ENCODE measurements at regions not wholly inside any gene's neighbourhood (a gene's known extent, or its start where the extent isn't known, plus 50 kb on each side); places are given as distances from the start of the nearest gene placed in this dataset.

DNA sequence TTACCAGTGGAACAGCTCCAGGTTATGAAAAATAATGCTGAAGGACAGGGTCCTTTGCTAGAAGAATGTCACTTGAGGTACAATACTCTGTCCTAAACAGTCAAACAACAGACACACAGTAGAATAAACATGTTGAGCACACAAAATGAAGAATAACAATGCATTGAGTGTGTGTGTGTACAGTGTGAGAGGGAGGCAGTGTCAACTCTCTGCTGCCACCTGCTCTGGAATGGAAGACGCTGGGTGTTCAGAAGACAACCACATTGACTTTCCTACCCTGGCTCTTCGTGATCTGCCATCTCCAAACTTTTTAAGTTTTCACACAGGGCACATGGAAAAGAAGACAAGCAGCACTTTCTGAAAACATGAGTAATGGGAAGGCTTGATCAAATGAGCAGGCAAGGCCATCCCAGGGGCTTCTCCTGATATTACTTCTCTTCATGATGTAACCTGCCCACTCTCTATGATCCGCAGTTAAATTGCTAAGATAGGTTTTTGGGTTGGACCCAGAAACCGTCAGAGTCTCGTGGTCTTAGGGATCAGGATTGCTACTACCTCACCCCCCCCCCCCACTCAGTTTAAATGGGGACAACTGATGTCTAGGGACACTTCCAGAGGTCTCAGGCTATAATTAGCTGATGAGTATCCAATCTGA, 533.2 kb upstream of the TNP1 start:
- TF ChIP-seq SPI1 (IDR thresholded peaks at IDR 0.05; ENCODE audit: low read depth, low read length), result no peak
- no peak for TF ChIP-seq PAX5 (IDR thresholded peaks at IDR 0.05; ENCODE audit: insufficient read depth, low read length, severe bottlenecking)
- no peak for TF ChIP-seq TAF1 (IDR thresholded peaks at IDR 0.05; ENCODE audit: low read depth, low read length)
- TF ChIP-seq POU2F2 (IDR thresholded peaks at IDR 0.05; ENCODE audit: low read depth, low read length), result no peak
- TF ChIP-seq POLR2A (IDR thresholded peaks at IDR 0.05; ENCODE audit: low read depth, low read length), result no peak
- no peak for TF ChIP-seq POLR2AphosphoS5 (IDR thresholded peaks at IDR 0.05; ENCODE audit: low read depth, low read length)
- FAIRE-seq, result no peak
- no peak for DNase-seq (ENCODE audit: insufficient read length, low spot score)

DNA sequence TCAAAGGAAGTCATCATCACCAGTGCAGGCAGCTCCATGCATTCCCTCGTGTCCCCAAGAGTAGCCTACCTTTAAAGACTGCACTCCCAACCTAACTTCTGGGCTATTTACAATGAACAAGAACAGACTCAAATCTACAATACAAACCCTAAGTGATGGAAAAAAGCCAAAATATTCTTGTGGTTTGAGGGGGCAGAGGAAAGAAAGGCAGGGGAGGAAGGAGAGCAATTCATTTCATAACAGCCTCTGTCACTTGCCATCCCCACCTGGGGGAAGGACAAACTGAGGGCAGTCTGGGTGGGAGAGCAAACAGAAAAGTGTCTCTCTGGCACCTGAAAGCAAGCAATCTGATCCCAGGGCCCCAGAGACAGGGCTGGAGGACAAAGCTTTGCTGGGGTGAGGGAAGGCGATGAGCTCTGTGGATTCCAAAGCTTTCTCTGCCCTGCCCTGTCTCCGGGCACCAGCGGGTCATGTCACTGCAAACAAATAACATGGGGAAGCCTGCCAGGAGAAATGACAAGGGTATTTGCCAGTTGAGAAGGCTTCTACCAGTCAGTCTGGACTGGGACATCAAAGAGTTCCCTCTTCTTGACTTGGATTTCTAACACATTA, 528.0 kb upstream of the TNP1 start:
- TF ChIP-seq PAX5 (IDR thresholded peaks at IDR 0.05; ENCODE audit: insufficient read depth, low read length, severe bottlenecking), result no peak
- no peak for TF ChIP-seq SPI1 (IDR thresholded peaks at IDR 0.05; ENCODE audit: low read depth, low read length)
- TF ChIP-seq POLR2A (IDR thresholded peaks at IDR 0.05; ENCODE audit: low read depth, low read length), result no peak
- TF ChIP-seq TAF1 (IDR thresholded peaks at IDR 0.05; ENCODE audit: low read depth, low read length), result no peak
- TF ChIP-seq POLR2AphosphoS5 (IDR thresholded peaks at IDR 0.05; ENCODE audit: low read depth, low read length), result no peak
- TF ChIP-seq POU2F2 (IDR thresholded peaks at IDR 0.05; ENCODE audit: low read depth, low read length), result no peak
- no peak for FAIRE-seq
- no peak for DNase-seq (ENCODE audit: insufficient read length, low spot score)

- no peak for TF ChIP-seq PAX5 (IDR thresholded peaks at IDR 0.05; ENCODE audit: insufficient read depth, low read length, severe bottlenecking)
- TF ChIP-seq POU2F2 (IDR thresholded peaks at IDR 0.05; ENCODE audit: low read depth, low read length), result no peak
- TF ChIP-seq POLR2AphosphoS5 (IDR thresholded peaks at IDR 0.05; ENCODE audit: low read depth, low read length), result no peak
- TF ChIP-seq TAF1 (IDR thresholded peaks at IDR 0.05; ENCODE audit: low read depth, low read length), result no peak
- TF ChIP-seq SPI1 (IDR thresholded peaks at IDR 0.05; ENCODE audit: low read depth, low read length), result no peak
- no peak for TF ChIP-seq POLR2A (IDR thresholded peaks at IDR 0.05; ENCODE audit: low read depth, low read length)
- DNase-seq (ENCODE audit: insufficient read length, low spot score) (no peak), FAIRE-seq (no peak)
Measured at GRCh38 chr2:217386041-217386440, 526.2 kb upstream of the TNP1 start.

DNA sequence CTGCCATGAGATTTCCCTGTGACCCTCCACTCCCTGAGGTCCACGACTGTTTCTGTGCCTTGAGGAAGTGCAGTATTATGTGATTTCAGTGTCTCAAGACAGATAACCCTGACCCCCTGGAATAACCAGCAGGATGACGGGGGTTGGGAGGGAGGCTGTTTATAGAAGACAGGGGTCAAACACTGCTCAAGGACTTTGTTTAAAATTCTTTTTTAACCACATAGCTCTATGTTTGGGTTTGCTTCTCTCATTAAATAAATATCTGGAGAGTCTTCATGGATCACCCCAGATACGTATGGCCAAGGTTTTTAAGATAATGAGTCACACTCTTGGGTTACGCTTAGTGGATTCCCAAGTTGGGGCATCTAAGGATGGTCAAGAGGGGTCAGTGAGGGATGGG, 523.8 kb upstream of the TNP1 start:
- TF ChIP-seq POLR2A (IDR thresholded peaks at IDR 0.05; ENCODE audit: low read depth, low read length) (no peak), PAX5 (IDR thresholded peaks at IDR 0.05; ENCODE audit: insufficient read depth, low read length, severe bottlenecking) (no peak), SPI1 (IDR thresholded peaks at IDR 0.05; ENCODE audit: low read depth, low read length) (no peak), TAF1 (IDR thresholded peaks at IDR 0.05; ENCODE audit: low read depth, low read length) (no peak), POLR2AphosphoS5 (IDR thresholded peaks at IDR 0.05; ENCODE audit: low read depth, low read length) (no peak), POU2F2 (IDR thresholded peaks at IDR 0.05; ENCODE audit: low read depth, low read length) (no peak)
- DNase-seq (ENCODE audit: insufficient read length, low spot score) (no peak), FAIRE-seq (no peak)

GRCh38 chr2:217382794-217383193, 522.9 kb upstream of the TNP1 start:
- no peak for TF ChIP-seq POLR2A (IDR thresholded peaks at IDR 0.05; ENCODE audit: low read depth, low read length)
- no peak for TF ChIP-seq SPI1 (IDR thresholded peaks at IDR 0.05; ENCODE audit: low read depth, low read length)
- no peak for FAIRE-seq
- DNase-seq (ENCODE audit: insufficient read length, low spot score), result no peak

DNA sequence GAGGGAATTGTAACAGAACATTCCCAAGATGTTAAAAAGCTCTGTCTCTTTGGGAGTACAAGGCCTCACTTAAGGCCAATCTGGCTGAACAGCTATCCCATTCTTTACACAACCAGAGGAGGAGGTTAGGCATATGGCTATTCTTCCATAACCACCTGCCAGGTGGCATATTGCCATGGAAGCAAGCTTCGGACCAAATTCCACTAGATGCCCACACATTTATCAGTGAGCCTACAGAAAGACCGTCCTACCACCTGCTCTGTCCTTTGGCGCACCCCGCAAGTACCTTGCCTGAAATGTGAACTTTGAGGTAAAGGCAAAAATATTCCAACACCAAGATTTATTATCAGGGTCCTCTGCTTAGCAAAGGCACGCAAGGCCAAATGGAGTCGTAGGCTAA, 519.9 kb upstream of the TNP1 start:
- FAIRE-seq, result no peak
- TF ChIP-seq POLR2A (IDR thresholded peaks at IDR 0.05; ENCODE audit: low read depth, low read length) (no peak), TAF1 (IDR thresholded peaks at IDR 0.05; ENCODE audit: low read depth, low read length) (no peak), SPI1 (IDR thresholded peaks at IDR 0.05; ENCODE audit: low read depth, low read length) (no peak), POLR2AphosphoS5 (IDR thresholded peaks at IDR 0.05; ENCODE audit: low read depth, low read length) (no peak), PAX5 (IDR thresholded peaks at IDR 0.05; ENCODE audit: insufficient read depth, low read length, severe bottlenecking) (no peak)
- DNase-seq (ENCODE audit: insufficient read length, low spot score), result no peak

- TF ChIP-seq POLR2AphosphoS5 (IDR thresholded peaks at IDR 0.05; ENCODE audit: low read depth, low read length), result no peak
- no peak for TF ChIP-seq SPI1 (IDR thresholded peaks at IDR 0.05; ENCODE audit: low read depth, low read length)
- DNase-seq (ENCODE audit: insufficient read length, low spot score), result no peak
Measured at GRCh38 chr2:217372794-217373193, 512.9 kb upstream of the TNP1 start.

GRCh38 chr2:217371781-217372213, 511.9 kb upstream of the TNP1 start:
- no peak for DNase-seq (ENCODE audit: insufficient read length, low spot score)
- no peak for FAIRE-seq
- TF ChIP-seq PAX5 (IDR thresholded peaks at IDR 0.05; ENCODE audit: insufficient read depth, low read length, severe bottlenecking), result no peak
- TF ChIP-seq TAF1 (IDR thresholded peaks at IDR 0.05; ENCODE audit: low read depth, low read length), result no peak
- TF ChIP-seq POLR2A (IDR thresholded peaks at IDR 0.05; ENCODE audit: low read depth, low read length), result no peak
- no peak for TF ChIP-seq POLR2AphosphoS5 (IDR thresholded peaks at IDR 0.05; ENCODE audit: low read depth, low read length)
- TF ChIP-seq POU2F2 (IDR thresholded peaks at IDR 0.05; ENCODE audit: low read depth, low read length), result no peak
- TF ChIP-seq SPI1 (IDR thresholded peaks at IDR 0.05; ENCODE audit: low read depth, low read length), result no peak

More at GRCh38 chr2:217372794-217373193, 512.9 kb upstream of the TNP1 start:
- no peak for FAIRE-seq

DNA sequence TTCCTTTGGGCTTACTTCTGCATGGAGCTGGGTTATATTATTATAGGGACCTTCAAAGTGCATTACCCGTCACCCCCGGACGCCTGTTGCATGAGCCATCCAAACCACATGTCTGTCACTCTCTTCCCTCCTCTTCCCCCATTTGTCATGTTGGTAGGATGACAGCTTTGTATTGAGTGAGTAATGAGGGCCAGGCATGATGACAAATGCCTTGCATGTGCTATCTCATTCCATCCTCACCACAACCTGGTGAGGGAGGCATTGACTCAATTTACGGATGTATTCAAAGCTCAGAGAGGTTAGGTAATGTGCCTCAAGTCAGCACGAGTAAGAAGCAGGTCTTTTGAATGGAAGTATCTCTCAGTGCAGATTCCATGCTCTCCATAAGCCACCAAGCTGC, 510.5 kb upstream of the TNP1 start:
- TF ChIP-seq TAF1 (IDR thresholded peaks at IDR 0.05; ENCODE audit: low read depth, low read length) (no peak), PAX5 (IDR thresholded peaks at IDR 0.05; ENCODE audit: insufficient read depth, low read length, severe bottlenecking) (no peak), POU2F2 (IDR thresholded peaks at IDR 0.05; ENCODE audit: low read depth, low read length) (no peak), POLR2A (IDR thresholded peaks at IDR 0.05; ENCODE audit: low read depth, low read length) (no peak), SPI1 (IDR thresholded peaks at IDR 0.05; ENCODE audit: low read depth, low read length) (no peak), POLR2AphosphoS5 (IDR thresholded peaks at IDR 0.05; ENCODE audit: low read depth, low read length) (no peak)
- FAIRE-seq (no peak), DNase-seq (ENCODE audit: insufficient read length, low spot score) (no peak)

GRCh38 chr2:217367464-217367863, 507.6 kb upstream of the TNP1 start:
- TF ChIP-seq SPI1 (IDR thresholded peaks at IDR 0.05; ENCODE audit: low read depth, low read length), result no peak
- no peak for TF ChIP-seq POLR2A (IDR thresholded peaks at IDR 0.05; ENCODE audit: low read depth, low read length)
- TF ChIP-seq POLR2AphosphoS5 (IDR thresholded peaks at IDR 0.05; ENCODE audit: low read depth, low read length), result no peak
- TF ChIP-seq POU2F2 (IDR thresholded peaks at IDR 0.05; ENCODE audit: low read depth, low read length), result no peak
- TF ChIP-seq TAF1 (IDR thresholded peaks at IDR 0.05; ENCODE audit: low read depth, low read length), result no peak
- no peak for TF ChIP-seq PAX5 (IDR thresholded peaks at IDR 0.05; ENCODE audit: insufficient read depth, low read length, severe bottlenecking)
- no peak for DNase-seq (ENCODE audit: insufficient read length, low spot score)

More at GRCh38 chr2:217367464-217367863, 507.6 kb upstream of the TNP1 start:
- FAIRE-seq, result no peak
